ENCODE measurements at regions not wholly inside any gene's neighbourhood (a gene's known extent, or its start where the extent isn't known, plus 50 kb on each side); places are given as distances from the start of the nearest gene placed in this dataset.

GRCh38 chr4:92031825-92032224, 271.9 kb upstream of the GRID2 start:
- Mint-ChIP-seq H3K36me3 (no peaks in the 10 kb centered on the region), H3K27me3 (ENCODE audit: low read depth in 3 of 3) (peaks cover 0 to 2% (median 0%) of the 10 kb centered on the region in 3 donors), H3K4me1 (no peaks in the 10 kb centered on the region), H3K9me3 (peaks cover 0 to 10% (median 5%) of the 10 kb centered on the region in 7 donors), H3K27ac (no peak overlapping the region), H3K4me3 (no peak overlapping the region)
- H3K4me3 ChIP-seq (replicated peaks in 1 of 3; ENCODE audit: low read depth in 2 of 3, low read length in 3 of 3) = no peak overlapping the region
- no peak overlapping the region for H3K27ac ChIP-seq (ENCODE audit: low read depth in 1 of 2, low read length in 2 of 2)
- H3K4me1 ChIP-seq (ENCODE audit: control insufficient read depth in 1 of 2, insufficient read depth in 2 of 2, low read length in 2 of 2) = no peaks in the 10 kb centered on the region
- no peak overlapping the region for H3K4me2 ChIP-seq (replicated peaks; ENCODE audit: extremely low read depth, low read length, poor library complexity, severe bottlenecking)
- no peaks in the 10 kb centered on the region for H3K27me3 ChIP-seq (ENCODE audit: control insufficient read depth in 2 of 2, insufficient read depth in 2 of 2, low read length in 2 of 2)
- H2AFZ ChIP-seq (ENCODE audit: insufficient read depth, low read depth, low read length, poor library complexity, severe bottlenecking) = no peak overlapping the region
- H3K79me2 ChIP-seq (ENCODE audit: insufficient read depth, low read length) = no peaks in the 10 kb centered on the region
- no peaks in the 10 kb centered on the region for H3K36me3 ChIP-seq (replicated peaks in 1 of 2; ENCODE audit: control insufficient read depth in 1 of 2, insufficient read depth in 2 of 2, low read length in 2 of 2)
- WGBS (ENCODE audit: insufficient coverage) = no CpG with 5 or more reads among the region's 2 CpGs
- TF ChIP-seq CTCF (IDR thresholded peaks at IDR 0.05) = no peak
- H3K9me3 ChIP-seq (replicated peaks in 1 of 2; ENCODE audit: control insufficient read depth in 1 of 2, insufficient read depth in 1 of 2, low read length in 2 of 2) = peaks cover 6 to 12% of the 10 kb centered on the region in 2 donors
- no peaks in the 10 kb centered on the region for H4K20me1 ChIP-seq (ENCODE audit: insufficient read depth, low read length)
- no peak overlapping the region for H3K9ac ChIP-seq (ENCODE audit: insufficient read depth, low read length, poor library complexity, severe bottlenecking)
- no peak for DNase-seq
- intact Hi-C loops (cut with micrococcal nuclease) = no loop called here

- Histone ChIP-seq H3K27me3 (ENCODE audit: control insufficient read depth in 2 of 2, insufficient read depth in 2 of 2, low read length in 2 of 2) (no peaks in the 10 kb centered on the region), H3K9me3 (replicated peaks in 1 of 2; ENCODE audit: control insufficient read depth in 1 of 2, insufficient read depth in 1 of 2, low read length in 2 of 2) (peaks cover 7 to 19% of the 10 kb centered on the region in 2 donors), H3K9ac (ENCODE audit: insufficient read depth, low read length, poor library complexity, severe bottlenecking) (no peak overlapping the region), H4K20me1 (ENCODE audit: insufficient read depth, low read length) (no peaks in the 10 kb centered on the region), H3K27ac (ENCODE audit: low read depth in 1 of 2, low read length in 2 of 2) (no peak overlapping the region), H3K4me1 (ENCODE audit: control insufficient read depth in 1 of 2, insufficient read depth in 2 of 2, low read length in 2 of 2) (no peaks in the 10 kb centered on the region), H3K36me3 (replicated peaks in 1 of 2; ENCODE audit: control insufficient read depth in 1 of 2, insufficient read depth in 2 of 2, low read length in 2 of 2) (no peaks in the 10 kb centered on the region), H3K4me3 (replicated peaks in 1 of 3; ENCODE audit: low read depth in 2 of 3, low read length in 3 of 3) (no peak overlapping the region), H3K79me2 (ENCODE audit: insufficient read depth, low read length) (no peaks in the 10 kb centered on the region), H3K4me2 (replicated peaks; ENCODE audit: extremely low read depth, low read length, poor library complexity, severe bottlenecking) (no peak overlapping the region), H2AFZ (ENCODE audit: insufficient read depth, low read depth, low read length, poor library complexity, severe bottlenecking) (no peak overlapping the region)
- no peak overlapping the region for H3K4me3 Mint-ChIP-seq
- no peak overlapping the region for H3K27ac Mint-ChIP-seq
- peaks cover 0 to 24% (median 7%) of the 10 kb centered on the region in 7 donors for H3K9me3 Mint-ChIP-seq
- DNase-seq = no peak
- H3K4me1 Mint-ChIP-seq = no peaks in the 10 kb centered on the region
- intact Hi-C loops (cut with micrococcal nuclease) = no loop called here
- H3K27me3 Mint-ChIP-seq (ENCODE audit: low read depth in 3 of 3) = peaks cover 0 to 2% (median 0%) of the 10 kb centered on the region in 3 donors
- H3K36me3 Mint-ChIP-seq = no peaks in the 10 kb centered on the region
- WGBS (ENCODE audit: insufficient coverage) = 90% methylated on average over 2 of the region's 3 CpGs
- TF ChIP-seq CTCF (IDR thresholded peaks at IDR 0.05) = no peak
Observed at GRCh38 chr4:92035666-92036065, 268.1 kb upstream of the GRID2 start.
